ENCODE measurements at regions not wholly inside any gene's neighbourhood (a gene's known extent, or its start where the extent isn't known, plus 50 kb on each side); places are given as distances from the start of the nearest gene placed in this dataset.
"Not testable (repeated sequence)": the region's sequence is repeated elsewhere in the genome, so short reads cannot be mapped to it uniquely, and the experiment has no call there.

GRCh38 chr13:58488251-58488650 lies 856.7 kb downstream of the PCDH17 start:
- Histone ChIP-seq H3K4me3 (replicated peaks; ENCODE audit: insufficient read depth, low read length) (no peak overlapping the region), H3K27me3 (ENCODE audit: insufficient read depth, poor library complexity, severe bottlenecking) (no peaks in the 10 kb centered on the region), H3K27ac (replicated peaks) (no peak overlapping the region)
- no peak for TF ChIP-seq POLR2AphosphoS5 (IDR thresholded peaks at IDR 0.05; ENCODE audit: low read depth)
- no peak for TF ChIP-seq CTCF (IDR thresholded peaks at IDR 0.05; ENCODE audit: insufficient read depth, low read length)
- no peak for TF ChIP-seq GABPA (IDR thresholded peaks at IDR 0.05; ENCODE audit: low read depth)
- no peak for TF ChIP-seq REST (IDR thresholded peaks at IDR 0.05; ENCODE audit: insufficient replicate concordance, low read depth)
- no peak for TF ChIP-seq SPI1 (IDR thresholded peaks at IDR 0.05; ENCODE audit: borderline replicate concordance, low read depth)
- DNase-seq (ENCODE audit: low read depth in 1 of 2, low spot score in 1 of 2) = no peak

DNA sequence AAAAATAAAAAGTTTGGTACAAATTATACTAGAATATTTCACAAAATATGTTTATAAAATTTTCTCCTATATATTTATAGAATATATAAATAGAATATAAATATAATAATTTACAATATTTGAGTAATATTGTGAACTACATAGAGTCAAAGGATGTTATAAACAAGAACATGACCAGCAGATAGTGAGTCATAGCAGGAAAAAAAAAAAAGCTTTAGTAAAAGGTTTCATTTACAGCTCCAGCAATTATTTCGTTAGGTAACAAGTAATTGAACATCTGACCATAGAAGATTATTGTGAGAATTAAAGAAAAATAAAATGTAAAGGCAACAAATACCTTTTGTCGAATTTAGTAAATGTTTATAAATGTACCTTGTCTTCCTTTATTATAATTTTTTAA lies 864.1 kb downstream of the PCDH17 start:
- Histone ChIP-seq H3K27me3 (ENCODE audit: insufficient read depth, poor library complexity, severe bottlenecking) (no peaks in the 10 kb centered on the region), H3K4me3 (replicated peaks; ENCODE audit: insufficient read depth, low read length) (no peak overlapping the region), H3K27ac (replicated peaks) (no peak overlapping the region)
- TF ChIP-seq SPI1 (IDR thresholded peaks at IDR 0.05; ENCODE audit: borderline replicate concordance, low read depth) (no peak), REST (IDR thresholded peaks at IDR 0.05; ENCODE audit: insufficient replicate concordance, low read depth) (no peak), POLR2AphosphoS5 (IDR thresholded peaks at IDR 0.05; ENCODE audit: low read depth) (no peak), GABPA (IDR thresholded peaks at IDR 0.05; ENCODE audit: low read depth) (no peak), CTCF (IDR thresholded peaks at IDR 0.05; ENCODE audit: insufficient read depth, low read length) (no peak)
- no peak for DNase-seq (ENCODE audit: low read depth in 1 of 2, low spot score in 1 of 2)

GRCh38 chr13:58500938-58501337 lies 869.4 kb downstream of the PCDH17 start:
- TF ChIP-seq SPI1 (IDR thresholded peaks at IDR 0.05; ENCODE audit: borderline replicate concordance, low read depth) (no peak), GABPA (IDR thresholded peaks at IDR 0.05; ENCODE audit: low read depth) (no peak), CTCF (IDR thresholded peaks at IDR 0.05; ENCODE audit: insufficient read depth, low read length) (no peak), REST (IDR thresholded peaks at IDR 0.05; ENCODE audit: insufficient replicate concordance, low read depth) (no peak), POLR2AphosphoS5 (IDR thresholded peaks at IDR 0.05; ENCODE audit: low read depth) (no peak)
- no peak for DNase-seq (ENCODE audit: low read depth in 1 of 2, low spot score in 1 of 2)
- no peak overlapping the region for H3K27ac ChIP-seq (replicated peaks)
- no peaks in the 10 kb centered on the region for H3K27me3 ChIP-seq (ENCODE audit: insufficient read depth, poor library complexity, severe bottlenecking)
- no peak overlapping the region for H3K4me3 ChIP-seq (replicated peaks; ENCODE audit: insufficient read depth, low read length)

- not testable (repeated sequence) for DNase-seq (ENCODE audit: low read depth in 1 of 2, low spot score in 1 of 2); H3K27me3 ChIP-seq (ENCODE audit: insufficient read depth, poor library complexity, severe bottlenecking); H3K4me3 ChIP-seq (replicated peaks; ENCODE audit: insufficient read depth, low read length); H3K27ac ChIP-seq (replicated peaks)
Measured at GRCh38 chr13:58504202-58504700, 872.7 kb downstream of the PCDH17 start.

DNA sequence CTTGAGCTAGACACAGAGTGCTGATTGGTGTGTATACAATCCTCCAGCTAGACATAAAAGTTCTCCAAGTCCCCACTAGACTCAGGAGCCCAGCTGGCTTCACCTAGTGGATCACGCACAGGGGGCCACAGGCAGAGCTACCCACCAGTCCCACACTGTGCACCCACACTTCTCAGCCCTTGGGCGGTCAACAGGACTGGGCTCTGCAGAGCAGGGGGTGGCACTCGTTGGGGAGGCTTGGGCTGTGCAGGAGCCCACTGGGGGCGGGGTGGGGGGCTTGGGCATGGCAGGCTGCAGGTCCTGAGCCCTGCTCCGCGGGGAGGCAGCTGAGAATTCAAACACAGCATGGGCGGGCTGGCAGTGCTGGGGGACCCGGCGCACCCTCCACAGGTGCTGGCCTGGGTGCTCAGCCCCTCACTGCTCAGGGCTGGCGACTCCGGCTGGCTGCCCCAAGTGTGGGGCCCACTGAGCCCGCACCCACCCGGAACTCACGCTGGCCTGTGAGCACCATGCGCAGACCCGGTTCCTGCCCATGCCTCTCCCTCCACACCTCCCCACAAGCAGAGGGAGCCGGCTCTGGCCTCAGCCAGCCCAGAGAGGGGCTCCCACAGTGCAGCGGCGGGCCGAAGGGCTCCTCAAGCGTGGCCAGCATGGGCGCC lies 873.8 kb downstream of the PCDH17 start:
- H3K27ac ChIP-seq (replicated peaks); H3K27me3 ChIP-seq (ENCODE audit: insufficient read depth, poor library complexity, severe bottlenecking); DNase-seq (ENCODE audit: low read depth in 1 of 2, low spot score in 1 of 2): not testable (repeated sequence)

More for the DNA sequence above, 873.8 kb downstream of the PCDH17 start:
- H3K4me3 ChIP-seq (replicated peaks; ENCODE audit: insufficient read depth, low read length) = not testable (repeated sequence)

Data from HL-60 (cell line).